ENCODE measurements at regions not wholly inside any gene's neighbourhood (a gene's known extent, or its start where the extent isn't known, plus 50 kb on each side); places are given as distances from the start of the nearest gene placed in this dataset.

GRCh38 chr14:44291366-44291915 lies 215.6 kb downstream of the FSCB start:
- TF ChIP-seq CTCF (IDR thresholded peaks at IDR 0.05) (no peak), EZH2 (IDR thresholded peaks at IDR 0.05; ENCODE audit: borderline replicate concordance, insufficient read depth, low read depth, low read length, poor library complexity, severe bottlenecking) (no peak)

Data from B cell (primary cell).